ENCODE measurements at regions not wholly inside any gene's neighbourhood (a gene's known extent, or its start where the extent isn't known, plus 50 kb on each side); places are given as distances from the start of the nearest gene placed in this dataset.

GRCh38 chr4:63644396-63644795, 764.9 kb downstream of the TECRL start:
- TF ChIP-seq POLR2AphosphoS5 (IDR thresholded peaks at IDR 0.05) (no peak), CTCF (IDR thresholded peaks at IDR 0.05) (no peak), POLR2A (IDR thresholded peaks at IDR 0.05) (no peak)
- H3K36me3 ChIP-seq: no peaks in the 10 kb centered on the region

GRCh38 chr4:63637270-63637669, 772.0 kb downstream of the TECRL start:
- no peaks in the 10 kb centered on the region for H3K36me3 ChIP-seq
- intact Hi-C loops (cut with DNase I): no loop called here

More at GRCh38 chr4:63644396-63644795, 764.9 kb downstream of the TECRL start:
- Histone ChIP-seq H3K27ac (no peak overlapping the region), H3K9me3 (no peaks in the 10 kb centered on the region), H3K27me3 (replicated peaks; ENCODE audit: insufficient read depth) (no peaks in the 10 kb centered on the region), H3K4me3 (no peak overlapping the region), H3K4me1 (replicated peaks) (no peaks in the 10 kb centered on the region)
- 63% methylated on average over 3 of the region's 3 CpGs for WGBS
- DNase-seq (ENCODE audit: low spot score): no peak
- intact Hi-C loops (cut with DNase I): no loop called here

GRCh38 chr4:63632858-63633257, 776.4 kb downstream of the TECRL start:
- Histone ChIP-seq H3K27me3 (replicated peaks; ENCODE audit: insufficient read depth) (no peaks in the 10 kb centered on the region), H3K4me1 (replicated peaks) (no peaks in the 10 kb centered on the region), H3K9me3 (no peaks in the 10 kb centered on the region), H3K4me3 (no peak overlapping the region), H3K36me3 (no peaks in the 10 kb centered on the region), H3K27ac (no peak overlapping the region)
- TF ChIP-seq POLR2AphosphoS5 (IDR thresholded peaks at IDR 0.05) (no peak), POLR2A (IDR thresholded peaks at IDR 0.05) (no peak)
- WGBS: 92% methylated on average over 2 of the region's 2 CpGs
- no peak for DNase-seq (ENCODE audit: low spot score)
- intact Hi-C loops (cut with DNase I): no loop called here

More at GRCh38 chr4:63637270-63637669, 772.0 kb downstream of the TECRL start:
- no peaks in the 10 kb centered on the region for H3K9me3 ChIP-seq
- H3K27ac ChIP-seq: no peak overlapping the region
- H3K4me1 ChIP-seq (replicated peaks): no peaks in the 10 kb centered on the region
- TF ChIP-seq CTCF (IDR thresholded peaks at IDR 0.05) (no peak), POLR2AphosphoS5 (IDR thresholded peaks at IDR 0.05) (no peak), POLR2A (IDR thresholded peaks at IDR 0.05) (no peak)
- no peak overlapping the region for H3K4me3 ChIP-seq
- DNase-seq (ENCODE audit: low spot score): no peak
- H3K27me3 ChIP-seq (replicated peaks; ENCODE audit: insufficient read depth): no peaks in the 10 kb centered on the region

GRCh38 chr4:63620271-63620670, 789.0 kb downstream of the TECRL start:
- no peak for DNase-seq (ENCODE audit: low spot score)
- intact Hi-C loops (cut with DNase I): no loop called here
- no peaks in the 10 kb centered on the region for H3K9me3 ChIP-seq

GRCh38 chr4:63619771-63620170, 789.5 kb downstream of the TECRL start:
- no peak for DNase-seq (ENCODE audit: low spot score)
- TF ChIP-seq POLR2A (IDR thresholded peaks at IDR 0.05): no peak
- TF ChIP-seq POLR2AphosphoS5 (IDR thresholded peaks at IDR 0.05): no peak
- no peak for TF ChIP-seq CTCF (IDR thresholded peaks at IDR 0.05)
- intact Hi-C loops (cut with DNase I): no loop called here
- H3K4me1 ChIP-seq (replicated peaks): no peaks in the 10 kb centered on the region
- H3K27ac ChIP-seq: no peak overlapping the region
- no peaks in the 10 kb centered on the region for H3K27me3 ChIP-seq (replicated peaks; ENCODE audit: insufficient read depth)
- H3K9me3 ChIP-seq: no peaks in the 10 kb centered on the region
- H3K4me3 ChIP-seq: no peak overlapping the region
- no peaks in the 10 kb centered on the region for H3K36me3 ChIP-seq
- WGBS: 24% methylated on average over 1 of the region's 1 CpG

More at GRCh38 chr4:63620271-63620670, 789.0 kb downstream of the TECRL start:
- no peak overlapping the region for H3K4me3 ChIP-seq
- TF ChIP-seq CTCF (IDR thresholded peaks at IDR 0.05): no peak
- TF ChIP-seq POLR2A (IDR thresholded peaks at IDR 0.05): no peak
- no peak for TF ChIP-seq POLR2AphosphoS5 (IDR thresholded peaks at IDR 0.05)
- H3K27ac ChIP-seq: no peak overlapping the region
- 12% methylated on average over 2 of the region's 2 CpGs for WGBS
- no peaks in the 10 kb centered on the region for H3K27me3 ChIP-seq (replicated peaks; ENCODE audit: insufficient read depth)
- H3K36me3 ChIP-seq: no peaks in the 10 kb centered on the region
- H3K4me1 ChIP-seq (replicated peaks): no peaks in the 10 kb centered on the region

All from prostate gland (tissue), 2 donors.